Ovary (tissue), 7 donors: ENCODE measurements at regions not wholly inside any gene's neighbourhood (a gene's known extent, or its start where the extent isn't known, plus 50 kb on each side); places are given as distances from the start of the nearest gene placed in this dataset.

Source experiments
- DNase-seq, 5 donors: peaks; one replicate each; pipeline ENCODE4 v3.0.0-alpha.2; 2019 to 2020
- H3K27ac ChIP-seq, 2 donors: fragments of 200-600 bp; one replicate each; pipeline versions ENCODE4 v1.5.1 to v1.8.0; 2019 to 2022
- H3K27me3 ChIP-seq: fragments of 200-600 bp; one replicate; pipeline ENCODE4 v1.8.0; 2022
- H3K36me3 ChIP-seq: fragments of 200-600 bp; sonication (generic); one replicate; pipeline ENCODE4 v1.5.1; 2019
- H3K4me1 ChIP-seq: one replicate; pipeline ENCODE4 v1.8.1; 2013; ENCODE audit warnings: mild to moderate bottlenecking, moderate library complexity; ENCODE audit not compliant: insufficient read depth
- H3K4me3 ChIP-seq: fragments of 200-600 bp; sonication (generic); one replicate; pipeline ENCODE4 v1.5.1; 2017
- H3K9me3 ChIP-seq, 2 donors: fragments of 200-600 bp in 1 of 2; sonication (generic) in 1 of 2; one replicate each; pipeline versions ENCODE4 v1.5.1 to v1.8.1; 2013 to 2019; ENCODE audit warnings: mild to moderate bottlenecking in 1 of 2, moderate library complexity in 1 of 2
- EP300 ChIP-seq: sonication (generic); formaldehyde crosslinking; IDR thresholded peaks from one replicate; pipeline ENCODE4 v1.6.1; 2017; ENCODE audit warnings: antibody characterized with exemption
- POLR2A ChIP-seq: fragments of 450-650 bp; IDR thresholded peaks from one replicate; pipeline ENCODE4 v1.6.1; 2017; ENCODE audit warnings: antibody characterized with exemption, mild to moderate bottlenecking, moderate library complexity
- WGBS, 3 donors: extraction: QIAGEN DNeasy Blood & Tissue Kit in 1 of 3; methylation state at CpG; one replicate each; pipeline versions ENCODE4 v1.1.5 to v1.1.7; 2013 to 2017; 5-methylcytosine and 5-hydroxymethylcytosine counted together
- intact Hi-C, 4 donors: fragments of 100-400 bp; cut with DNase I; formaldehyde crosslinking; loops; one replicate each; pipeline versions ENCODE4 v1.11.0 to v1.15.1; 2022 to 2023
- TF ChIP-seq, protein P1 (sequence below), 3 donors: fragments of 450-650 bp in 2 of 3; fragments of 200-600 bp in 1 of 3; IDR thresholded peaks; one replicate each; pipeline versions ENCODE4 v1.5.1 to v1.8.0; 2016 to 2022; ENCODE audit warnings: antibody characterized with exemption in 3 of 3, mild to moderate bottlenecking in 1 of 3
- donor health status: DM: no; HTN: no; CAD: no; lungs with moderate emphysema.
- donor health status: DM: no; HTN: no; CAD: no.
- donor health status: Bipolar disorder and iron deficiency.
- donor health status: DM: no; HTN: no; CAD: no.
- donor health status: DM: yes; HTN: yes; CAD: no.

DNA sequence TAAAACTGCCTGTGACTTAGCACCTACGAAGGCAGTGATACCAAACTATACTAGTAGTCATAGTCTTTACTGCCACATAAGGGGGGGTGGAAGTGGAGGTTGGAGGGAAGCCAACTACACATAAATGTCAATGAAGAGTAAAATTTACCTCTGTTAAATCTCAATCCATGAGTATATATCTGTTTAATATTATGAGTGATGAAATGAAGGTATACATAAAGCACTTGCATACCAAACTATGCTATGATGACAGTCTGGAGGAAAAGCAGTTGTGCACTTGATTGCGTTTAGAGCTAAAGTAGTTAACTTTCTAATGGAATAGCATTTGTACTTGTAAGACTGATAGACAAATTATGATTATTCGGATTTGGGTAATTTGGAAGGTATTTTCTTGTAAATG is 129.2 kb upstream of the POU5F2 start:
- WGBS, 3 donors = 91 to 94% (median 92%) methylated on average over 3 of the region's 3 CpGs
- Histone ChIP-seq H3K9me3 (no peaks in the 10 kb centered on the region), H3K27ac (no peak overlapping the region), H3K4me3 (no peak overlapping the region), H3K36me3 (no peaks in the 10 kb centered on the region), H3K4me1 (peaks cover 1% of the 10 kb centered on the region), H3K27me3 (no peaks in the 10 kb centered on the region)
- intact Hi-C loops = no loop called here
- TF ChIP-seq EP300 (no peak), POLR2A (no peak)
- TF ChIP-seq, protein P1, sequence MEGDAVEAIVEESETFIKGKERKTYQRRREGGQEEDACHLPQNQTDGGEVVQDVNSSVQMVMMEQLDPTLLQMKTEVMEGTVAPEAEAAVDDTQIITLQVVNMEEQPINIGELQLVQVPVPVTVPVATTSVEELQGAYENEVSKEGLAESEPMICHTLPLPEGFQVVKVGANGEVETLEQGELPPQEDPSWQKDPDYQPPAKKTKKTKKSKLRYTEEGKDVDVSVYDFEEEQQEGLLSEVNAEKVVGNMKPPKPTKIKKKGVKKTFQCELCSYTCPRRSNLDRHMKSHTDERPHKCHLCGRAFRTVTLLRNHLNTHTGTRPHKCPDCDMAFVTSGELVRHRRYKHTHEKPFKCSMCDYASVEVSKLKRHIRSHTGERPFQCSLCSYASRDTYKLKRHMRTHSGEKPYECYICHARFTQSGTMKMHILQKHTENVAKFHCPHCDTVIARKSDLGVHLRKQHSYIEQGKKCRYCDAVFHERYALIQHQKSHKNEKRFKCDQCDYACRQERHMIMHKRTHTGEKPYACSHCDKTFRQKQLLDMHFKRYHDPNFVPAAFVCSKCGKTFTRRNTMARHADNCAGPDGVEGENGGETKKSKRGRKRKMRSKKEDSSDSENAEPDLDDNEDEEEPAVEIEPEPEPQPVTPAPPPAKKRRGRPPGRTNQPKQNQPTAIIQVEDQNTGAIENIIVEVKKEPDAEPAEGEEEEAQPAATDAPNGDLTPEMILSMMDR (IDR thresholded peaks at IDR 0.05) = no peak
- no peak for DNase-seq

GRCh38 chr5:93868851-93869250 is 127.5 kb upstream of the POU5F2 start:
- TF ChIP-seq POLR2A (no peak), EP300 (no peak)
- TF ChIP-seq, protein P1 (IDR thresholded peaks at IDR 0.05) = no peak
- WGBS, 3 donors = 96 to 100% (median 98%) methylated on average over 6 of the region's 6 CpGs
- no peaks in the 10 kb centered on the region for H3K36me3 ChIP-seq
- H3K4me1 ChIP-seq = no peaks in the 10 kb centered on the region
- no peak overlapping the region for H3K27ac ChIP-seq
- no peak overlapping the region for H3K4me3 ChIP-seq
- H3K27me3 ChIP-seq = no peaks in the 10 kb centered on the region
- intact Hi-C loops = loop anchor here in 1 of 4 donors (5.0 kb wide), 1 partner anchor 118 kb away; no protein-coding TSS in a partner anchor
- DNase-seq = no peak
- no peaks in the 10 kb centered on the region for H3K9me3 ChIP-seq

- 84 to 89% (median 87%) methylated on average over 3 of the region's 3 CpGs for WGBS, 3 donors
- no peaks in the 10 kb centered on the region for H3K36me3 ChIP-seq
Measured at GRCh38 chr5:93850311-93850710, 108.9 kb upstream of the POU5F2 start.

GRCh38 chr5:93845376-93845775 is 104.0 kb upstream of the POU5F2 start:
- 94 to 96% (median 95%) methylated on average over 2 of the region's 2 CpGs for WGBS, 3 donors
- Histone ChIP-seq H3K36me3 (no peaks in the 10 kb centered on the region), H3K4me3 (no peak overlapping the region), H3K4me1 (no peaks in the 10 kb centered on the region), H3K27me3 (no peaks in the 10 kb centered on the region), H3K9me3 (no peaks in the 10 kb centered on the region), H3K27ac (no peak overlapping the region)
- intact Hi-C loops = no loop called here
- no peak for DNase-seq
- TF ChIP-seq EP300 (no peak), POLR2A (no peak)
- TF ChIP-seq, protein P1 (IDR thresholded peaks at IDR 0.05) = no peak

More at GRCh38 chr5:93850311-93850710, 108.9 kb upstream of the POU5F2 start:
- Histone ChIP-seq H3K9me3 (no peaks in the 10 kb centered on the region), H3K27me3 (no peaks in the 10 kb centered on the region), H3K4me1 (no peaks in the 10 kb centered on the region), H3K4me3 (no peak overlapping the region), H3K27ac (no peak overlapping the region)
- DNase-seq = no peak
- intact Hi-C loops = no loop called here
- TF ChIP-seq EP300 (no peak), POLR2A (no peak)
- TF ChIP-seq, protein P1 (IDR thresholded peaks at IDR 0.05) = no peak

DNA sequence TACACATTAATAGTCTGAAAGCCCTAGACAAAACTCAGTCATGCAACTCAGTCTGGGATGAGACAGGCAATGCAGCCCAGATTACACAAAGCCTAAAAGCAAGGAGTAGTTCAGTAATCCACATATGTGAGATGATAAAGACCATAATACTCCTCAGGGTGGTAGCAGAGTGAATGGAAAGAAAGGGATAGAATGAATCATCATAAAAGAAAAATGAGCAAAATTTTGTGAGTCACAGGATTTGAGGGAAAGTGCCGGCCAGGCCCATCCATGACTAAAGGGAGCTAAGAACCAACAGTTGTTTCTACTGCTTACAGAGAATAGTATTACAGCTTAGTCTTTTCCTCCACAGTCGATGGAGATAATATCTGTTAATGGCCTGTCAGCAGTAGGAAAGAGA is 90.0 kb upstream of the POU5F2 start:
- no peak for DNase-seq
- WGBS, 3 donors = 79 to 88% (median 79%) methylated on average over 2 of the region's 2 CpGs

More for the DNA sequence above, 90.0 kb upstream of the POU5F2 start:
- Histone ChIP-seq H3K36me3 (no peaks in the 10 kb centered on the region), H3K9me3 (no peaks in the 10 kb centered on the region), H3K27me3 (no peaks in the 10 kb centered on the region), H3K4me3 (no peak overlapping the region), H3K4me1 (no peaks in the 10 kb centered on the region), H3K27ac (no peak overlapping the region)
- intact Hi-C loops = no loop called here
- TF ChIP-seq EP300 (no peak), POLR2A (no peak)
- TF ChIP-seq, protein P1 (IDR thresholded peaks at IDR 0.05) = no peak
